MM.1S (cell line): ENCODE measurements at regions not wholly inside any gene's neighbourhood (a gene's known extent, or its start where the extent isn't known, plus 50 kb on each side); places are given as distances from the start of the nearest gene placed in this dataset.

Experiments used
- DNase-seq: peaks from one replicate; pipeline ENCODE4 v3.0.0-alpha.2; 2015
- H2AFZ ChIP-seq: fragments of 300-600 bp; sonication (generic); 2 replicates; pipeline ENCODE4 v1.6.0; 2016; ENCODE audit warnings: antibody characterized with exemption, low read length
- H3F3A ChIP-seq: fragments of 300-600 bp; sonication (generic); 2 replicates; pipeline ENCODE4 v1.6.1; 2016; ENCODE audit warnings: mild to moderate bottlenecking, antibody characterized with exemption, low read length, moderate library complexity, mixed read lengths; ENCODE audit not compliant: insufficient read depth
- H3K27ac ChIP-seq: fragments of 300-600 bp; sonication (generic); 2 replicates; pipeline ENCODE4 v1.5.1; 2016; ENCODE audit warnings: mild to moderate bottlenecking, low read length
- H3K27me3 ChIP-seq: fragments of 300-600 bp; sonication (generic); replicated peaks from 2 replicates; pipeline ENCODE4 v1.6.0; 2016; ENCODE audit warnings: low read length; ENCODE audit not compliant: insufficient read depth
- H3K36me3 ChIP-seq: fragments of 300-600 bp; sonication (generic); replicated peaks from 2 replicates; pipeline ENCODE4 v1.6.1; 2016; ENCODE audit warnings: mild to moderate bottlenecking, low read length, mixed read lengths; ENCODE audit not compliant: insufficient read depth
- H3K4me1 ChIP-seq: fragments of 300-600 bp; sonication (generic); 2 replicates; pipeline ENCODE4 v1.6.1; 2016; ENCODE audit warnings: low read length, mixed read lengths
- H3K4me2 ChIP-seq: fragments of 300-600 bp; sonication (generic); 2 replicates; pipeline ENCODE4 v1.6.0; 2016; ENCODE audit warnings: low read depth, low read length
- H3K4me3 ChIP-seq: fragments of 300-600 bp; sonication (generic); 2 replicates; pipeline ENCODE4 v1.5.1; 2016; ENCODE audit warnings: low read length, mixed read lengths
- H3K79me2 ChIP-seq: fragments of 300-600 bp; sonication (generic); 2 replicates; pipeline ENCODE4 v1.6.1; 2016; ENCODE audit warnings: mixed run types, low read length, mixed read lengths
- H3K9ac ChIP-seq: fragments of 300-600 bp; sonication (generic); 2 replicates; pipeline ENCODE4 v1.6.1; 2016; ENCODE audit warnings: low read length, mixed read lengths
- H3K9me2 ChIP-seq: fragments of 300-600 bp; sonication (generic); replicated peaks from 2 replicates; pipeline ENCODE4 v1.6.1; 2016; ENCODE audit warnings: mild to moderate bottlenecking, low read length, mixed read lengths; ENCODE audit not compliant: insufficient read depth
- H3K9me3 ChIP-seq: fragments of 300-600 bp; sonication (generic); replicated peaks from 2 replicates; pipeline ENCODE4 v1.6.1; 2016; ENCODE audit warnings: mild to moderate bottlenecking, low read length, mixed read lengths; ENCODE audit not compliant: insufficient read depth
- H4K20me1 ChIP-seq: fragments of 300-600 bp; sonication (generic); 2 replicates; pipeline ENCODE4 v1.6.1; 2016; ENCODE audit warnings: mild to moderate bottlenecking, low read length, moderate library complexity, mixed read lengths; ENCODE audit not compliant: insufficient read depth
- EZH2 ChIP-seq: fragments of 300-600 bp; sonication (generic); optimal IDR thresholded peaks from 2 replicates; pipeline ENCODE3; 2017; ENCODE audit warnings: low read depth, mild to moderate bottlenecking, antibody characterized with exemption, low read length, mixed read lengths
- EZH2phosphoT487 ChIP-seq: fragments of 300-600 bp; sonication (generic); IDR thresholded peaks from 2 replicates; pipeline ENCODE4 v1.6.1; 2018; ENCODE audit warnings: antibody characterized with exemption, low read length
- TF ChIP-seq, protein P1 (sequence below): fragments of 300-600 bp; sonication (generic); IDR thresholded peaks from 2 replicates; pipeline ENCODE4 v1.5.1; 2016; ENCODE audit warnings: antibody characterized with exemption, low read length, mixed read lengths

DNA sequence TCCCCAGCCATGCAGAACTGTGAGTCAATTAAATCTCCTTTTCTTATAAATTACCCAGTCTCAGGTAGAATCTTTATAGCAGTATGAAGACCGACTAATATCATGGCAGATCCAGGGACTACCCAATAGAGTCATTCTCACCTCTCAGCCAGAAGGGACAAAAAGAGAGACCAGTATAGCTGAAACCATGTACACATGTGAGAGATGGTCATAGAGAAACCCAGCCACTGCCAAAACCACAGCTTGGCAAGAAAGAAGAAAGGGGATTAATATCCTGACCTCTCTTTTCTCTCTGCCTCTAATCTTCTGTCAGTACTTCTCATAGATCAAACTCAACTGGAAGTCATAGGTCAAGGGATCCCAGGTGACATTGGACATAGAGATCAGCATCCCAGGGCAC lies 109.8 kb downstream of the CCDC34 start:
- Histone ChIP-seq H3F3A (no peaks in the 10 kb centered on the region), H3K4me1 (no peaks in the 10 kb centered on the region), H4K20me1 (no peaks in the 10 kb centered on the region), H3K4me3 (no peak overlapping the region), H3K79me2 (no peaks in the 10 kb centered on the region), H3K36me3 (no peaks in the 10 kb centered on the region), H2AFZ (no peak overlapping the region), H3K9me2 (no peaks in the 10 kb centered on the region), H3K9me3 (no peaks in the 10 kb centered on the region), H3K9ac (no peak overlapping the region), H3K27ac (no peak overlapping the region), H3K4me2 (no peak overlapping the region), H3K27me3 (no peaks in the 10 kb centered on the region)
- TF ChIP-seq, protein P1, sequence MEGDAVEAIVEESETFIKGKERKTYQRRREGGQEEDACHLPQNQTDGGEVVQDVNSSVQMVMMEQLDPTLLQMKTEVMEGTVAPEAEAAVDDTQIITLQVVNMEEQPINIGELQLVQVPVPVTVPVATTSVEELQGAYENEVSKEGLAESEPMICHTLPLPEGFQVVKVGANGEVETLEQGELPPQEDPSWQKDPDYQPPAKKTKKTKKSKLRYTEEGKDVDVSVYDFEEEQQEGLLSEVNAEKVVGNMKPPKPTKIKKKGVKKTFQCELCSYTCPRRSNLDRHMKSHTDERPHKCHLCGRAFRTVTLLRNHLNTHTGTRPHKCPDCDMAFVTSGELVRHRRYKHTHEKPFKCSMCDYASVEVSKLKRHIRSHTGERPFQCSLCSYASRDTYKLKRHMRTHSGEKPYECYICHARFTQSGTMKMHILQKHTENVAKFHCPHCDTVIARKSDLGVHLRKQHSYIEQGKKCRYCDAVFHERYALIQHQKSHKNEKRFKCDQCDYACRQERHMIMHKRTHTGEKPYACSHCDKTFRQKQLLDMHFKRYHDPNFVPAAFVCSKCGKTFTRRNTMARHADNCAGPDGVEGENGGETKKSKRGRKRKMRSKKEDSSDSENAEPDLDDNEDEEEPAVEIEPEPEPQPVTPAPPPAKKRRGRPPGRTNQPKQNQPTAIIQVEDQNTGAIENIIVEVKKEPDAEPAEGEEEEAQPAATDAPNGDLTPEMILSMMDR, result no peak
- TF ChIP-seq EZH2 (no peak), EZH2phosphoT487 (no peak)
- no peak for DNase-seq

GRCh38 chr11:27250867-27251665 lies 111.9 kb downstream of the CCDC34 start:
- H3K9ac ChIP-seq, result no peak overlapping the region
- no peak overlapping the region for H3K4me2 ChIP-seq
- H3K27ac ChIP-seq, result no peak overlapping the region
- H3K27me3 ChIP-seq, result no peaks in the 10 kb centered on the region
- H3F3A ChIP-seq, result no peaks in the 10 kb centered on the region
- no peak overlapping the region for H3K4me3 ChIP-seq
- no peaks in the 10 kb centered on the region for H3K4me1 ChIP-seq
- H3K36me3 ChIP-seq, result no peaks in the 10 kb centered on the region
- H3K9me3 ChIP-seq, result no peaks in the 10 kb centered on the region
- no peaks in the 10 kb centered on the region for H3K79me2 ChIP-seq
- H3K9me2 ChIP-seq, result no peaks in the 10 kb centered on the region
- TF ChIP-seq, protein P1, result no peak
- TF ChIP-seq EZH2 (no peak), EZH2phosphoT487 (no peak)
- no peak for DNase-seq
- H4K20me1 ChIP-seq, result no peaks in the 10 kb centered on the region
- H2AFZ ChIP-seq, result no peak overlapping the region

DNA sequence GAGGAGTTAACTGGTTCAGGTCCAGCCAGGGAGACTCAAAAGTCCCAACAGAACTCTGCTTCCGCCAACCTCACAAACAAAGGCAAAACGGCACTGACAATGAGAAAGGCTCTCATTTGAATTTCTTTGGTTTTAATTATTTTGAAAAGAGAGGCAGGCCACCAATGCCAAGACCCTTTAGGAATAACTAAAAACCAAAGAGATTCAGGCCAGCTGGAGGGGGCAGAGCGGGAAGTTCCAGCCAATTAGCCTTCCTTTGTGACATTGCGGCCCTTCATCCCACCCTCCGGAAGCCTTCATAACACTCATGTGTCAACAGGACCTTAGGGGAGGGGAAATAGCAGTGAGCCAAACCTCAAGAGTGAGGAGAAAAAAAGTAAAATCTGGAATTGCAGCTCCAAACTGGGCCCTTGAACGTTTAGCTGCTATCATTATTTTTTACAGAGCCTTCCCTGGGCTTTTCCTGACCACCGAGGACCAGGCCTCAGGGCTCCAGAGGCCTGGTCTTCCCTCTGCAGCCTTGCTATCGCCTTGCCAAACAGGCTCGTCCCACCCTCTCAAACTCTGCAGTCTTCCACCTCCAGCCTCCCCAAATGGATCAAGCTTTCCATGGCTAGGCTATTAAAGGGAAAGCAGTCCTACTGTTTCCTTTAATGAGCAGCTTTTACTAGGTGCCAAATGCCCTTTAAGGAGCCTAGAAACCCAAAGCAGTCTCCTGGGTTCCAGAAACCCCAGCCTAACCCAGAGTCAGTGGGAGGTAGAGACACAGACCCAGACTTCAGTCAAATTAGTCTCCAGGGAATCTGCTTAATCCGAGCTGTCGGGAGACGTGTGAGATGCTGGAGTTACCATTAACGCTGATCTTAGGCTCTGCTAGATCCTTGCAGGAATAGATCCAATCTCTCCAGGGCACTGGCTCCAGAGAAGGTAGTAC lies 114.2 kb downstream of the CCDC34 start:
- TF ChIP-seq EZH2, result no peak
- TF ChIP-seq, protein P1, result no peak
- no peak for TF ChIP-seq EZH2phosphoT487
- no peak overlapping the region for H3K27ac ChIP-seq
- H3K36me3 ChIP-seq, result no peaks in the 10 kb centered on the region
- no peak overlapping the region for H3K9ac ChIP-seq
- H3K4me2 ChIP-seq, result no peak overlapping the region
- H3F3A ChIP-seq, result no peaks in the 10 kb centered on the region
- DNase-seq, result no peak
- H3K27me3 ChIP-seq, result no peaks in the 10 kb centered on the region
- H4K20me1 ChIP-seq, result no peaks in the 10 kb centered on the region
- H3K79me2 ChIP-seq, result no peaks in the 10 kb centered on the region
- H3K4me3 ChIP-seq, result no peak overlapping the region
- H3K9me2 ChIP-seq, result no peaks in the 10 kb centered on the region
- no peaks in the 10 kb centered on the region for H3K9me3 ChIP-seq
- H3K4me1 ChIP-seq, result no peaks in the 10 kb centered on the region
- no peak overlapping the region for H2AFZ ChIP-seq
